Right lobe of liver (tissue), 6 donors: ENCODE measurements at regions not wholly inside any gene's neighbourhood (a gene's known extent, or its start where the extent isn't known, plus 50 kb on each side); places are given as distances from the start of the nearest gene placed in this dataset.

Source experiments
- ATAC-seq, 4 donors: fragments of 200-7000 bp; cut with Tn5 transposase; one replicate each; pipeline ENCODE4 v1.9.1; 2020; ENCODE audit warnings: mild to moderate bottlenecking in 4 of 4, moderate library complexity in 4 of 4
- DNase-seq, 3 donors: peaks; one replicate each; pipeline ENCODE4 v3.0.0-alpha.2; 2020
- H3K27ac ChIP-seq, 3 donors: fragments of 200-600 bp; one replicate each; pipeline ENCODE4 v1.8.0; 2022
- H3K27me3 ChIP-seq, 2 donors: fragments of 200-600 bp; one replicate each; pipeline ENCODE4 v1.8.0; 2022
- H3K36me3 ChIP-seq, 4 donors: fragments of 200-600 bp; sonication (generic) in 1 of 4; one replicate each; pipeline versions ENCODE4 v1.5.1 to v1.8.0; 2017 to 2022; ENCODE audit warnings: control low read depth in 1 of 4
- H3K4me1 ChIP-seq, 4 donors: fragments of 200-600 bp; sonication (generic) in 1 of 4; one replicate each; pipeline versions ENCODE4 v1.5.1 to v1.8.0; 2017 to 2022; ENCODE audit warnings: control low read depth in 1 of 4
- H3K4me3 ChIP-seq, 3 donors: fragments of 200-600 bp; one replicate each; pipeline ENCODE4 v1.8.0; 2022
- H3K9me3 ChIP-seq, 4 donors: fragments of 200-600 bp; sonication (generic) in 1 of 4; one replicate each; pipeline versions ENCODE4 v1.5.1 to v1.8.0; 2017 to 2022; ENCODE audit warnings: control low read depth in 1 of 4
- POLR2A ChIP-seq: fragments of 450-650 bp; IDR thresholded peaks from one replicate; pipeline ENCODE4 v1.6.1; 2017; ENCODE audit warnings: antibody characterized with exemption, mild to moderate bottlenecking
- WGBS: methylation state at CpG from one replicate; pipeline ENCODE4 v1.1.6; 2018; ENCODE audit warnings: low coverage, low lambda C conversion rate; ENCODE audit not compliant: insufficient coverage; ENCODE audit errors: missing lambda C conversion rate; 5-methylcytosine and 5-hydroxymethylcytosine counted together
- intact Hi-C, 2 donors: fragments of 100-400 bp; cut with DNase I; formaldehyde crosslinking; loops; one replicate each; pipeline versions ENCODE4 v1.11.2 to v1.14.1; 2022
- TF ChIP-seq, protein P1 (sequence below), 4 donors: fragments of 200-600 bp in 3 of 4; fragments of 450-650 bp in 1 of 4; IDR thresholded peaks; one replicate each; pipeline versions ENCODE4 v1.5.1 to v1.8.0; 2016 to 2022; ENCODE audit warnings: antibody characterized with exemption in 4 of 4, mild to moderate bottlenecking in 2 of 4
- donor health status: DM: no; HTN: yes; CAD: no.
- donor health status: DM: no; HTN: no; CAD: no.
- donor health status: DM: no; HTN: no; CAD: no.
- donor health status: DM: no; HTN: yes; CAD: no.
- donor health status: DM: no; HTN: yes; CAD: no.

DNA sequence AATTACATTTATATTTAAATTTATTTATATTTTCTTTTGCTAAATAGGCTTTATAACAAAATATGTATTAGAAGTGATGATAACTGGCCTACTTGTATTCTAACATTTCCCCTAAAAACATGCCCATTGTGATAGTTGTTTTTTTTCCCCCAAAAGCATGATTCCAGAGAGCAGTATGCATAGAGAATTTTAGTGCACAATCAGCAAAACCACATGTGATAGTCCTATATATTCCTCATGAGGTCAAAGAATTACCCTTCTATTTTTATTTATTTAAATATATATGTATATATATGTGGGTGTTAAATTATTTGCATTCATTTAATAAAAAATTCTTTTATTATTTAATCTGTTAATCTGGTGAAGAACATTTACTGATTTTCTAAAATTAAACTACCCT, 78.2 kb upstream of the TLL1 start:
- no peak overlapping the region for H3K27ac ChIP-seq
- H3K27me3 ChIP-seq = no peaks in the 10 kb centered on the region
- intact Hi-C loops = no loop called here
- no peak for DNase-seq
- no peak overlapping the region for H3K4me3 ChIP-seq
- H3K9me3 ChIP-seq = no peaks in the 10 kb centered on the region
- no peaks in the 10 kb centered on the region for H3K4me1 ChIP-seq
- no peaks in the 10 kb centered on the region for H3K36me3 ChIP-seq
- TF ChIP-seq POLR2A = no peak
- TF ChIP-seq, protein P1, sequence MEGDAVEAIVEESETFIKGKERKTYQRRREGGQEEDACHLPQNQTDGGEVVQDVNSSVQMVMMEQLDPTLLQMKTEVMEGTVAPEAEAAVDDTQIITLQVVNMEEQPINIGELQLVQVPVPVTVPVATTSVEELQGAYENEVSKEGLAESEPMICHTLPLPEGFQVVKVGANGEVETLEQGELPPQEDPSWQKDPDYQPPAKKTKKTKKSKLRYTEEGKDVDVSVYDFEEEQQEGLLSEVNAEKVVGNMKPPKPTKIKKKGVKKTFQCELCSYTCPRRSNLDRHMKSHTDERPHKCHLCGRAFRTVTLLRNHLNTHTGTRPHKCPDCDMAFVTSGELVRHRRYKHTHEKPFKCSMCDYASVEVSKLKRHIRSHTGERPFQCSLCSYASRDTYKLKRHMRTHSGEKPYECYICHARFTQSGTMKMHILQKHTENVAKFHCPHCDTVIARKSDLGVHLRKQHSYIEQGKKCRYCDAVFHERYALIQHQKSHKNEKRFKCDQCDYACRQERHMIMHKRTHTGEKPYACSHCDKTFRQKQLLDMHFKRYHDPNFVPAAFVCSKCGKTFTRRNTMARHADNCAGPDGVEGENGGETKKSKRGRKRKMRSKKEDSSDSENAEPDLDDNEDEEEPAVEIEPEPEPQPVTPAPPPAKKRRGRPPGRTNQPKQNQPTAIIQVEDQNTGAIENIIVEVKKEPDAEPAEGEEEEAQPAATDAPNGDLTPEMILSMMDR (IDR thresholded peaks at IDR 0.05) = no peak
- ATAC-seq = no peak

DNA sequence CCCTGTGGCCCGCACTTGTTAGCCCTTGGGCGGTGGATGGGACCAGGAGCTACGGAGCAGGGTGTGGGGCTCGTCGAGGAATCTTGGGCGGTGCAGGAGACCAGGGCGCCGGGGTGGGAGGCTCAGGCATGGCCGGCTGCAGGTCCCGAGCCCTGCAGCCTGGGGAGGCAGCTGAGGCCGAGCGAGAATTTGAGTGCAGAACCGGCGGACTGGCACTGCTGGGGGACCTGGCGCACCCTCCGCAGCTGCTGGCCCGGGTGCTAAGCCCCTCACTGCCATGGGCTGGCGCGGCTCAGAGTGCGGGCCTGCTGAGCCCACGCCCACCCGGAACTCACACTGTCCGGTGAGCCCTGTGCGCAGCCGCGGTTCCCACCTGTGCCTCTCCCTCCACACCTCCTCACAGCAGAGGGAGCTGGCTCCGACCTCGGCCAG, 73.6 kb upstream of the TLL1 start:
- Histone ChIP-seq H3K27me3 (no peaks in the 10 kb centered on the region), H3K36me3 (no peaks in the 10 kb centered on the region), H3K4me3 (no peak overlapping the region), H3K9me3 (no peaks in the 10 kb centered on the region), H3K27ac (no peak overlapping the region), H3K4me1 (no peaks in the 10 kb centered on the region)
- TF ChIP-seq, protein P1 (IDR thresholded peaks at IDR 0.05) = no peak
- no peak for TF ChIP-seq POLR2A
- intact Hi-C loops = no loop called here
- 85% methylated on average over 5 of the region's 28 CpGs for WGBS
- ATAC-seq (peak in 1 of 4 donors; percentile 19), DNase-seq (peak in 1 of 3 donors; percentile 43)

DNA sequence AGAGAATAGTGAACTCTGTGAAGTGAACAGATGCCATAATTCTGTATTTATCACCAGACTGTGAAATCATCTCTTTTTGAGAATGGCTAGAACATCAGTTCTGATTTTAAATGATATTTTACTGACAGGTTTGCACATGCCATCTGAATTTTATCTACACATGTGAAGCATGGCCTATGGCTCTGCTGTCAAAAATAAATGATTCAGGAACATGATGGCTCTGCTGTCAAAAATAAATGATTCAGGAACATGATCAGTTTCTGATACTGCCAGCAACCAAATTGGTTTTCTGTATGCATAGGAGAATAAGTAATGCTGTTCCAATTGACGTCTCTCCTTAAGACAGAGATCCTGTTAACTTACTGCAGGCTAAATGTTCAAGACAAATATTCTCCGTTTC, 70.6 kb upstream of the TLL1 start:
- Histone ChIP-seq H3K4me1 (no peaks in the 10 kb centered on the region), H3K27me3 (no peaks in the 10 kb centered on the region), H3K9me3 (no peaks in the 10 kb centered on the region), H3K27ac (no peak overlapping the region), H3K4me3 (no peak overlapping the region), H3K36me3 (no peaks in the 10 kb centered on the region)
- no peak for TF ChIP-seq POLR2A
- TF ChIP-seq, protein P1 (IDR thresholded peaks at IDR 0.05) = no peak
- intact Hi-C loops = no loop called here
- WGBS = 63% methylated on average over 2 of the region's 2 CpGs
- DNase-seq (no peak), ATAC-seq (no peak)

DNA sequence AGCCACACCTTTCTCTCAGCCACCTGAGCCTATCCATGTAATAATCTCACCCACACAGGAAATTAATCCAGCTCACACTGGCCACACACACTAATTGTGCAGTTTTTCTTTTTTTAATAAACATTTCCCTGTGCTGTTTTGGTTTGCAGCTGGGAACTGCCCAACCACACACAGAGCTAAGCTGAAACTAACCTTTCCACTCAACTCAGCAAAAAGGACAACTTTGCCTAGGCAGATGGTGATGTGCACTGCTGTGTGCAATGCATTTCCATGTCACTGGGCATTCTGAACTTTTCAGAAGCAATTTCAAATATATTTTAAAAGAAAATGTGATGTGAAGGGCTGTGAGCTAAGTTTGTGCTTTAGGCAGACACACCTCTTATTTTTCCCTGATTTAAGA, 70.0 kb upstream of the TLL1 start:
- Histone ChIP-seq H3K27ac (no peak overlapping the region), H3K27me3 (no peaks in the 10 kb centered on the region), H3K4me1 (no peaks in the 10 kb centered on the region), H3K9me3 (no peaks in the 10 kb centered on the region), H3K36me3 (no peaks in the 10 kb centered on the region), H3K4me3 (no peak overlapping the region)
- TF ChIP-seq, protein P1 (IDR thresholded peaks at IDR 0.05) = no peak
- no peak for TF ChIP-seq POLR2A
- ATAC-seq (no peak), DNase-seq (no peak)
- intact Hi-C loops = no loop called here

DNA sequence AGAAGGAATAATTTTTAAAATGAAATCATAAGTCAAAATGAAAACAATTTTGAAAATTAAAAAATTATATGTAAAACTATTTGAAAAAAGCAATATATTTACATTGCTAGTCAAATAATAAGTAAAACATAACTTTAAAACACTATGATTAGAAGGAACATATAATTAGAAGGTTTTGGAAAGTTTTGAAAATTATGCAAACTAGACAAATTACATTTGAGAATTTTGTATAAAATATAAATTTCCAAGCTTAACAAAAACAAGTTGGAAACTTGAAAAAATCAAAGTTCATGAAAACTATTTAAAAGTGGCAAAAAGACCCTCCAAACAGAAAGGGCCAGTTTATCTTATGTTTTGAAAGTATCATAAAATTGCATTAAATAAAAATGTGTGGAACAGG, 67.6 kb upstream of the TLL1 start:
- no peaks in the 10 kb centered on the region for H3K36me3 ChIP-seq
- H3K4me3 ChIP-seq = no peak overlapping the region
- intact Hi-C loops = no loop called here
- TF ChIP-seq, protein P1 (IDR thresholded peaks at IDR 0.05) = no peak
- TF ChIP-seq POLR2A = no peak
- no peak for DNase-seq
- H3K27me3 ChIP-seq = no peaks in the 10 kb centered on the region
- ATAC-seq = no peak
- H3K4me1 ChIP-seq = no peaks in the 10 kb centered on the region
- H3K27ac ChIP-seq = no peak overlapping the region
- no peaks in the 10 kb centered on the region for H3K9me3 ChIP-seq
